ENCODE measurements at regions not wholly inside any gene's neighbourhood (a gene's known extent, or its start where the extent isn't known, plus 50 kb on each side); places are given as distances from the start of the nearest gene placed in this dataset.

GRCh38 chr6:9576521-9576920, 838.4 kb downstream of the TFAP2A start:
- no peak for TF ChIP-seq GATA2 (IDR thresholded peaks at IDR 0.05; ENCODE audit: insufficient read depth, insufficient read length, low read depth, low read length)
- TF ChIP-seq CTCF (IDR thresholded peaks at IDR 0.05; ENCODE audit: extremely low read depth in 1 of 2, insufficient read depth in 1 of 2, low read depth in 1 of 2, low read length in 2 of 2) = no peak
- TF ChIP-seq MAX (IDR thresholded peaks at IDR 0.05; ENCODE audit: insufficient read depth, insufficient read length) = no peak
